Heart left ventricle (tissue), 13 donors: ENCODE measurements at regions not wholly inside any gene's neighbourhood (a gene's known extent, or its start where the extent isn't known, plus 50 kb on each side); places are given as distances from the start of the nearest gene placed in this dataset.

ENCODE experiments used
- POLR2A ChIP-seq, 2 donors: fragments of 450-650 bp; IDR thresholded peaks; one replicate each; pipeline ENCODE4 v1.6.1; 2017; ENCODE audit warnings: antibody characterized with exemption in 2 of 2, mild to moderate bottlenecking in 2 of 2, moderate library complexity in 2 of 2
- TF ChIP-seq, protein P1 (sequence below), 12 donors: fragments of 200-600 bp; sonication (generic) in 4 of 12; IDR thresholded peaks; one replicate each; pipeline versions ENCODE4 v1.5.0 to v1.8.0; 2018 to 2022; ENCODE audit warnings: antibody characterized with exemption in 12 of 12, mild to moderate bottlenecking in 5 of 12
- donor health status: ischemic (EF 13 %, LVEDD 7.1; RV severe dilation, severe dysfunction).
- donor health status: DM: no; HTN: yes; CAD: no.
- donor health status: DM: no; HTN: no; CAD: no.
- donor health status: ischemic (EF 25% LVEDD 6.9; RV normal size, moderate dysfunction).
- donor health status: ischemic (EF 25% LVEDD 5.7; RV mildly dilated, moderate dysfunction).
- donor health status: ischemic (EF 35%, LVEDD 5.7; RV mildly dilated, moderate dysfunction).
- donor health status: nonischemic (EF 11% LVEDD 7.7; RV severe dilation, severe dysfunction).
- donor health status: DM: yes; HTN: yes; CAD: no.
- donor health status: PGD.
- donor health status: ischemic (EF 29% LVEDD 5.4; RV normal size, mild dysfunction).
- donor health status: nonischemic (EF 23%, LVEDD 6.1; RV moderate dilation, normal function).

DNA sequence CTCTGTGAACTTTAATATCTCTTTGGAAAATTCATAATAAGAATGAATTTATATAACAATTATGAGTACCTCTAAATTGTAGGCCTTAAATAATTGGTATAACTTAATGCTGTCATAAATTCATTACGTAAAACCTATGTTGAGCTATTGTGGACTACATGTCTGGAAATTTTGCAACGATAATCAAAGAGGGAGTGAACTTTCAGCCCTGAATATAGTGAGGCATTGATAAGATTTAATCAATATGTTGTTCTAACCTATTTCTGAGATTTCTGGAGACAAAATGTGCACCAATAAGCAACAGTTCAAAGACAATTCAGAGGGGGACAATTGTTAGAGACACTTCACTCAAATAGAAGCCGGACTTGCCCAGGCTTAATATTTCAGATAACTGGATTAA is 499.4 kb downstream of the ELAVL2 start:
- TF ChIP-seq POLR2A (IDR thresholded peaks at IDR 0.05) = no peak
- TF ChIP-seq, protein P1, sequence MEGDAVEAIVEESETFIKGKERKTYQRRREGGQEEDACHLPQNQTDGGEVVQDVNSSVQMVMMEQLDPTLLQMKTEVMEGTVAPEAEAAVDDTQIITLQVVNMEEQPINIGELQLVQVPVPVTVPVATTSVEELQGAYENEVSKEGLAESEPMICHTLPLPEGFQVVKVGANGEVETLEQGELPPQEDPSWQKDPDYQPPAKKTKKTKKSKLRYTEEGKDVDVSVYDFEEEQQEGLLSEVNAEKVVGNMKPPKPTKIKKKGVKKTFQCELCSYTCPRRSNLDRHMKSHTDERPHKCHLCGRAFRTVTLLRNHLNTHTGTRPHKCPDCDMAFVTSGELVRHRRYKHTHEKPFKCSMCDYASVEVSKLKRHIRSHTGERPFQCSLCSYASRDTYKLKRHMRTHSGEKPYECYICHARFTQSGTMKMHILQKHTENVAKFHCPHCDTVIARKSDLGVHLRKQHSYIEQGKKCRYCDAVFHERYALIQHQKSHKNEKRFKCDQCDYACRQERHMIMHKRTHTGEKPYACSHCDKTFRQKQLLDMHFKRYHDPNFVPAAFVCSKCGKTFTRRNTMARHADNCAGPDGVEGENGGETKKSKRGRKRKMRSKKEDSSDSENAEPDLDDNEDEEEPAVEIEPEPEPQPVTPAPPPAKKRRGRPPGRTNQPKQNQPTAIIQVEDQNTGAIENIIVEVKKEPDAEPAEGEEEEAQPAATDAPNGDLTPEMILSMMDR (IDR thresholded peaks at IDR 0.05) = no peak
